Frontal cortex (tissue), 3 donors: ENCODE measurements at regions not wholly inside any gene's neighbourhood (a gene's known extent, or its start where the extent isn't known, plus 50 kb on each side); places are given as distances from the start of the nearest gene placed in this dataset.

Experiments
- DNase-seq, 2 donors: peaks; one replicate each; pipeline ENCODE4 v3.0.0; 2012; ENCODE audit warnings: low spot score in 2 of 2
- FAIRE-seq: peaks from 2 replicates; lab custom pipeline; 2012; peaks lifted over from hg19 to GRCh38; lab: Jason Lieb, UNC
- donor health status: control.
- donor health status: control.
- donor health status: control.

DNA sequence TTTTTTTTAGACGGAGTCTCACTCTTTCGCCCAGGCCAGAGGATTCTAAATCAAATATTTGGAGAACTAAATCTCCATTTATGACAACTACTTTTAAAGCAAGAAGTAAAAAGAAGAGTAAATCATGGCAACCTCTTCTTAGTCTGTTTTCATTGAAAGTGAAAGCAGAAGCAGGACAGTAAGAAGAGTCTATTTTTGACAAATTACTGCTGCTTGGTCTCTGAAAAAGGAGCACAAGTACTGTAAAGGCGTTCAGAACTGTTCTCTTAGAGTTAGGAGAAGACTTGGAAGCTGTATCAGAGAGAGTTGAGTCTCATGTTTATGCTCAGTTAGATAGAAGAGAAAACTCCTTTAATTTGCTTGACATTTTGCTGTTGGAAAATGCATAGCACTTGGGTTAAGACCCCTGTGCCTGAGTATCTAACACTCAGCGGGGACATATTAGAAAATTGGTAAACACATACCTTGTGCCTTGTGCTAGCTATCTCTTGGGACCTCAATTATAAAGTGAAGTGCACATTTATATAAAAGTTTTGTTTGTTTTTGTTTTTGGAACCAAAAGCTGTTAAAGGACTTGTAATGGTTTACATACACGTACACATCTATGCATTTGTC lies 433.0 kb downstream of the ANKRD7 start:
- DNase-seq = no peak
- FAIRE-seq = no peak

DNA sequence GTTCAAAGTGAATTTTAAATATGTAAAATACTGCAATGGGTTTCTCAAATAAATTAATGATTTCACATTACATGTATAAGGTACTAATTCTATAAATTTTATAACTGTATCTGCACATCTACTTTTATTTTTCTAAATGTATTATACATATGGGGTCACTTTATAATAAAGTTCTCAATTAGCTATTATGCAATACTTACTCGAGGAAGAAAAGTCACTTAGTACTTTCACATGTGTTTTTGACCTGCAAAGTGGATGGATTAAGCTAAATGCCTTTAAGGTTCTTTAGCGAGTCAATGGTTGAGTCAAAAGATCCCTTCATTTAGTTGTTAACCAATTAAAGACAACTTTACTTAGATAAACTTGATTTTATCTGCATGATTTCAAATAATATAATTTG lies 437.8 kb downstream of the ANKRD7 start:
- FAIRE-seq (no peak), DNase-seq (no peak)

DNA sequence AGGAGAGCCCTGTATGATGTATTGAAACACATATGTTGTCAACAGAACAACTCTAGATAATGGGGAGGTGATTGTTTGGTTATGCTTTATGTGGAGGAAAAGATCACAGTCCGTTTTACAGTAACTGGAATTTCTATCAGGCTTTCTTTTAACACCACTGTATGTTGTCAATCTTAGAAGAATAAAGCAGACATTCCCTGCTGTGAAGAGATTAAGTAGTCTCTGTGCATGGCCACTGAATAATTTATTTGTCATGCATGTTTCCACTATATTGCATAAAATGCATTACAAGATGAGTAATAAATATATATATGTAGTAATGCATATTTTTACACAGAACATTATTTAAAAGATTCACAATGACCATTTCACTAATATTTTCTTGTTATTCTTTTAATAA lies 440.0 kb downstream of the ANKRD7 start:
- FAIRE-seq (no peak), DNase-seq (no peak)

DNA sequence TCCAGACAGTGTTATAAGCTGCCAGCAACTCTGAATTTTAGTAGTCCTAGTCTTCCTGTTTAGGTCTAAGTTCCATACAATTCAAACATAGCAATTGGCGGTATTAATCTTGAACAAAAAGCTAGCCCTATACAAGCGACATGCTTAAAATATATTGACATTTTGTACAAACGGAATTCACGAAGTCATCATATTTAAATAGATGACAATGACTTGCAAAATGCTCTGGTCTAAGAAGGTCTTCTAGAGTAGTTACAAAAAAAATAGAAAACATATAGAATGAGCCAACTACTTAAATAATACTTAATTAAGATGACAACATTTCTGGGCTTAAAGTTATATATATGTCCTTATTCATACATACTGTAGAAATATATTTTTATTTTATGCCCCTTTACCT lies 446.6 kb downstream of the ANKRD7 start:
- DNase-seq (no peak), FAIRE-seq (no peak)

DNA sequence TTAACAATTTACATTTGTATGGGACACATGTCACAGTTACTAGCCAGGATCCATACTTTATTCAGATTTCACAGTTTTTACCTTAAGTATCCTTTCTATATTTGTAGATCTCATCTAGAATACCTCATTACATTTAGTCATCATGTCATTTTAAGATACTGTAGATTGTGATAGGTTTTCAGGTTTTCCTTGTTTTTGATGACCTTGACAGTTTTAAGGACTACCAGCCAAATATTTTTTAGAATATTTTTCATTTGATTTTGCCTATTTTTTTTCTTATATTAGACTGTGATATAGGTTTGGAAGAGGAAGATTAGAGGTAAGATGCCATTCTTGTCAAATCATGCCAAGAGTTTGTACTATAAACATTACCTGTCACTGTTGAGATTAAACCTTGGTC lies 460.3 kb downstream of the ANKRD7 start:
- FAIRE-seq (no peak), DNase-seq (no peak)

DNA sequence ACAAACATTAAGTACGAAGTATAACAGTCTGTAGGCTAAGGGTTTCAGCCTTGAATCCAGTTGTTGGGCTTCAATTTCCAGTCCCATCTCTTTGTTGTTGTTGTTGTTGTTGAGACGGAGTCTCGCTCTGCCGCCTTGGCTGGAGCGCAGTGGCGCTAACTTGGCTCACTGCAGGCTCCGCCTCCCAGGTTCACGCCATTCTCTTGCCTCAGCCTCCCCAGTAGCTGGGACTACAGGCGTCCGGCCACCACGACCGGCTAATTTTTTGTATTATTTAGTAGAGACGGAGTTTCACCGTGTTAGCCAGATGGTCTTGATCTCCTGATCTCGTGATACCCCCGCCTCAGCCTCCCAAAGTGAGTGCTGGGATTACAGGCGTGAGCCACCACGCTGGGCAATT lies 464.9 kb downstream of the ANKRD7 start:
- DNase-seq = no peak
- no peak for FAIRE-seq

DNA sequence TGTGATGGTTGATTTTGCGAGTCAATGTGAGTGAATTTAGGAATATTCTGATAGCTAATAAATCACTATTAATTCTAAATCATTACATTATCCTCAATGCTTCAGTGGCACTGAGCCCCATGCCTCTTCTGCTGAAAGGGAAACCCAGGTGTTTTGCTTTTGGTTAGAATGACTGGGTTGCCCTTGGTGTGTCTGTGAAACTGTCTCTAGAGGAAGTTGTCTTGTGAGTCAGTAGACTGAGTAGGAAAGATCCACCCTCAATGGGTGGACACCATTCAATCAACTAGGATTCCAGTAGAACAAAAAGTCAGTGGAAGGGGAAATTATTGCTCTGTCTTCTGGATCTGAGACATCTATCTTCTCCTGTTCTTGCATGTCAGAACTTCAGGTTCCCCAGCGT lies 472.4 kb downstream of the ANKRD7 start:
- DNase-seq (no peak), FAIRE-seq (no peak)

DNA sequence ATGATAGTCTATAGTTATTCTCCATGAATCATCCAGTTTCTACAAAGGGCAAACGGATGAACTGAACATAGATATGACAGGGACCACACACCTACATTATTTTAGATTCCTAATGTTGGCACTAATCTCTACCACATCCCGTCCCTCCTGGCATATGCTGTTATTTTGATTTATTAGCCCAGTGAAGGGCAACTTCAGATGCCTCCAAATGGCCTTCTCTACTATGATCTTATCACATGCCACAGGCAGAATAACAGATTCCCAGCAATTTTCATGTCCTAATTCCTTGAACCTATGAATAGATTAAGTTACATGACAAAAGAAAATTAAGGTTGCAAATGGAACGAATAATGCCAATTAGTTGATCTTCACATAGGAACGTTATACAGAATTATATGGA lies 474.7 kb downstream of the ANKRD7 start:
- no peak for FAIRE-seq
- DNase-seq = no peak

DNA sequence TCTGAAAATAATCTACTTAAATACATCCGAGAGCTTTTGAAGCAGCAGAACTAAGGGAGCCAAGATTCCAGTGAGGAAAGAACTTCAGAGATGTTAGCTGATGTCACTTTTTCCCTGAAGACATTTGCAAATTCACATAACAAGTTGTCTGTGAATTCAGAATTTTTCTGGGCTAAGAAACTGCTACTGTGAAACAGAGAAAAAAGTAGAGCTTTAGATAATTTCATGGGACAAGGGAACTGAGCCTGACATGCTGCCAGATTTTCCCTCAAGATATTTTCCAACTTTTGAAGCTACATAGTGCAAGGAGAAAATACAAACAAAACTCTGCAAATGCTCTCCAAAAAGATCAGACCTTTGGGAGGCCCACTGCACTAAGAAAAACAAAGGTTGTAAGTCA lies 484.2 kb downstream of the ANKRD7 start:
- DNase-seq (no peak), FAIRE-seq (no peak)

DNA sequence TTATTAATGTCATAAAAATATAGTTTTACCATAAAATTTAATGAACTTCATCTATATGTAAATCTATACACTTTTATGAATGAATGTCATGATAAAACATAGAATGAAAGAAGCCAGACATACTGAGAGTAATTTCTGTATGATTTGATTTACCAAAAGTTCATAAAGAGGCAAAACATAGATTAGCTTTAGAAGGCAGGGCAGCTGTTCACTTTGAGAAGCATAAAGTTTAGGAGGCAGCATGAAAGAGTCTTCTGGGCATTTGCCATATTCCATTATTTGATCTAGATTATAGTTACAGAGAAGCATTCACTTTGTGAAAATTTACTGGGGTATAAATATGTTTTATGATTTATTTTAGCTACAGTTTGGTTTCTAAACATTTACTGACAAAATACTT lies 487.2 kb downstream of the ANKRD7 start:
- DNase-seq (no peak), FAIRE-seq (no peak)

DNA sequence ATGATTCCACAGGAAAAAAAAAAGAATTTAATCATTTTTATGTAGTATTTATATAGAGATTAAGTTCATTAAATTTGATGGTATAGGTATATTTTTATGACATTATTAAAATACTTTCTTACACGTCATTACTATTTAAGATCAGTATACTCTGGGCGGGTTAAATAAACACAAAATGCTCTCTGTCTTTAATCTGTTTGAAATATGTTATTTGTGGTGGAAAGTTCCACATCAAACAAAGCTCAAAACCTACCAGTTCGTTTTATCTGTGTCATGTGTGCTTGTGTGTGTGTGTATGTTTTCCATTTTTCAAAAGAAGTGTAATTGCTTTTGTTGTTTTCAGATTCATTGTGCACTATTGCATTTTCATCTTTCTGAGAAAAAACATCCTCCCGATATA lies 488.5 kb downstream of the ANKRD7 start:
- no peak for DNase-seq
- FAIRE-seq = peak; percentile 61

DNA sequence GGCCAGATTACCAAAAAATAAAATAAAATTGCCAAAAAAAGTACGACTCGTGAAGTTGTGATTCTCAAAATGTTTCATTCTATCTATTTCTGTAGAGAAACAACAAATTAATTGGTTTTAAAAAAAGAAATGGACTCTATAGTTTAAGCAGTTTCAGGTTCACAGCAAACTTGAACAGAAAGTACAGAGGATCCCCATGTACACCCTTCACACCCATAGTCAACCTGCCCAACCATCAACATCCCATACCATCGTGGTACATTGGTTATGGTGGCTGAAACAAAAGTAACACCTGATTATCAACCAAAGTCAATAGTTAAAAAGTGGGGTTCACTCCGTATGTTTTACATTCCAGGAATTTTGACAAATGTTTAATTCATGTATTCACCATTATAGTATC lies 496.1 kb downstream of the ANKRD7 start:
- no peak for DNase-seq
- no peak for FAIRE-seq

DNA sequence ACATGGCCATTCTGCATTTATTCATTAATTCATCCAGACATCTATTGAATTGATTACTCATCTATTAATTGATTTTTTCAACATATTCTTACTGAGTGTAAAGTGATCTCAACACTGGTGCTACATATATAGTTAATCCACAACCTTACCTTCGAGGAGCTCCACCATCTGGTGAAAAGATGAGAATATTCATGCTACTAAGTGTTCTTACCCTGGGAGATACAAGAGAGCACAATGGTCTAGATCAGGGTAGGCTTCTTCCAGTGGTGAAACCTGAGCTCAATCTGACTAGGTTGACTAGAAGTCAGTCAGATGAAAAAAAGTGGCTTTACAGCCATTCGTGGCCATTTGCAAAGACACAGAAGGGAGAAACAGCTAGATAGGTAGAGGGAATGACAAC lies 507.4 kb downstream of the ANKRD7 start:
- DNase-seq = no peak
- FAIRE-seq = no peak

DNA sequence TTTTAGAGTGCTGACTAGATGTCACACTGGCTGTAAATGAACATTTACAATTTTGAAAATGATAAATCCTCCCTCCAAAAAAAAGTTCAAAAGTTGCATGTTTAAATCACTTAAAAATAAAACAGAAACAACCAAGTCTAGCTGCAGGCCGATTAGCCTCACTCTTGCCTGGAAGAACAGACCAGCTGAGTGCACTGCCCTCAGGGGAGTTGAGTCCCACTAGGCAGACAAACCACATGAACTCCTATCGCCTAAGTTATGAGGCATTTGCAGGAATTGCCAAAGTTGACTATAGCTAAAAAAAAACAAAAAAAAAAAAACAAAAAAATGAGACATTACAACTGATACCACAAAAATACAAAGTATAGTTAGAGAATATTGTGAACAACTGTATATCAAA lies 510.0 kb downstream of the ANKRD7 start:
- DNase-seq (no peak), FAIRE-seq (no peak)

DNA sequence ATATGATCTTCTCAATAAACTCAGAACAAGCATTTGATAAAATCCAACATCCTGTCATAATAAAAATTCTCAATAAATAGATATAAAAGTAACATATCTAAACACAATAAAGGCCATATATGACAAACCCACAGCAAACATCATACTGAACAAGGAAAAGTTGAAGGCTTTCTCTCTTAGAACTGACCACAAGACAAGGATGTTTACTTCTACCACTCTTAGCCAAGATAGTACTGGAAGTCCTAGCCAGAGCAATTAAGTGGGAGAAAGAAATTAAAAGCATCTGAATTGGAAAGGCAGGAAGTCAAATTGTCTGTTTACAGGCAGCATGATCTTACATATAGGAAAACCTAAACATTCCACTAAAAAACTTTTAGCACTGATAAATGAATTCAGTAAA lies 510.9 kb downstream of the ANKRD7 start:
- no peak for DNase-seq
- no peak for FAIRE-seq

DNA sequence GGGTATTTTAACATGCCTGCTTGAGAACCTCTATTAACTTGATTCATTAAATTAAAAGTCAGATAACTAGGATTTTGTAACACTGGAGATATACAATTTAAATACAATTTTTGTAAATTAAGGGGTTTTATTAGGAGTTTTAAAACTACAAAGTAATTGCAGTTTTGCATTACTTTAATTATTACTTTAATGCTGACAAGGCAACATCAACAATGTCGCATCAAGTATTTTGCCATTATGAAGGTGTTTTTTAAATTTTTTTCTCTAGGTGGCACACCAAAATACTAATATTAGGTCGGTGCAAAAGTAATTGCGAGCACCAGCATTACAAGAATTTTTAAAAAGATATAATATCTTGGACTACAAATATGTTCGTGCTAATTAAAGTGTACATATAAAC lies 513.4 kb downstream of the ANKRD7 start:
- FAIRE-seq = no peak
- no peak for DNase-seq

DNA sequence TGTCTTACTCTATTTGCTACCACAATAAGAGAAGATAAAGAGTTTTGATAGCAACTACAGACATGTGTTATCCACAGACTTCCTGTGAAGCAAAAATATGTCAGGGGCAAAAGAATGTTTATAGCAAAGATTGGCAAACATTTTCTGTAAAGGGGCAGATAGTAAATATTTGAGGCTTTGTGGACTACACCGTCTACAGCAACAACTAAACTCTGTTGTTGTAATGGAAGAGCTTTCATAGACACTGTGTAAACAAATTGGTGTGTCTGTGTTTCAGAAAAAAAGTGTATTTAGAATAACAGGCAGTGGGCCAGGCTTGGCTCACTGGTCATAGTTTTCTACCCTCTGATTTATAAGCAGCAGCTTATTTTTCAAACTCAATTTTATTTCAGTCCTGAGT lies 521.4 kb downstream of the ANKRD7 start:
- FAIRE-seq (no peak), DNase-seq (no peak)

DNA sequence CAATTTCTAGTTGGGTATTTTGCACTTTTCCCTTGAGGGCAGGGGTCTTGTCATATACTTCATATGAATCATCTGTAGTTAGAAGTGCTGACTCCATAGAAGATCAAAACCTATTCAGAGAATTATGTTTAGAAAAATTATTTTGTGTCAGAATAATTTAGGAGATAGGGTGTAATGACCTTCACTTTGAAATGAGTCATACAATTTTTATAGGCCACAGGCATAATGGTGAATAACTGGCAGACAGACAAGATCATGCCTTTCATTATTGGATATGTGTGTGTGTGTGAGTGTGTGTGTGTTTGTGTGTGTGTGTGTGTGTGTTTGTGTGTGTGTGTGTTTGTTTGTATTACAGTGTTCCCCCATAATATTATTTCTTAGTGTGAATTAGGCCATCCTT lies 523.0 kb downstream of the ANKRD7 start:
- no peak for FAIRE-seq

DNA sequence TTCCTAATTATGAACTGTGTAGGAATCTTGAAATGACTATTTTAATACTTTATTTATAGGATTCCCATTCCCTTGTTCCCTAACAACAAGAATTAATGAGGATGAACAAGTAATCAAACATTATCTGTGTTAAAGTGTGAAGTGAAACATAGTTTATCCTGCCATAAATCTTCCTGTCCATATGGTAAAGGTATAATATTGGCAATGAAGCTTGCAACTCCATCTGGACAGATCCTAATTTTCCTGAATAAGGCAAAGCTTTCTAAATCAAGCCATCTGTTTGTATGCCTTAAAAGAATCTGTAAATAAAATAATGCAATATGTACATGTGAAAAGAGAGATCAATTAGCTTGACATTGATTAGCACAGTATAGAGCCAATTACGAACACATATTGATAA lies 529.0 kb downstream of the ANKRD7 start:
- no peak for FAIRE-seq
- no peak for DNase-seq

More for the DNA sequence above, 523.0 kb downstream of the ANKRD7 start:
- DNase-seq = no peak

DNA sequence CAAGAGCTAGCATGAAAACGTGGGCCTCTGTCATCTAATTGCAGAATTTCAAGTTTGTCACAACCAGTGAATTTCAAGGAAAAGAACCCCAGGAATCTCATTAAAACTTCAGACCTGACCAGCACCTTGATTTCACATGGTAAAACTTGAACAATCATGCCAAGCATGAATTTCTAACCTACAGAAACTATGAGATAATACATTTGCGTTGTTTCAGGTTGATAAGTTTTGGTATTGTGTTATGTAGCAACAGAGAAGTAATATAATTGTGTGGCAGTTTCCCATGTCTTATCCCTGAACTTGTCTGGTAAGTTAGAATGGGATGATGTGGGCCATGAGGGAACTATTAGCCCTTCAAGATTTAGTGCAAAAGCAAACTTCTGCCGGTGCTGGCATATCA lies 530.1 kb downstream of the ANKRD7 start:
- FAIRE-seq (no peak), DNase-seq (no peak)

DNA sequence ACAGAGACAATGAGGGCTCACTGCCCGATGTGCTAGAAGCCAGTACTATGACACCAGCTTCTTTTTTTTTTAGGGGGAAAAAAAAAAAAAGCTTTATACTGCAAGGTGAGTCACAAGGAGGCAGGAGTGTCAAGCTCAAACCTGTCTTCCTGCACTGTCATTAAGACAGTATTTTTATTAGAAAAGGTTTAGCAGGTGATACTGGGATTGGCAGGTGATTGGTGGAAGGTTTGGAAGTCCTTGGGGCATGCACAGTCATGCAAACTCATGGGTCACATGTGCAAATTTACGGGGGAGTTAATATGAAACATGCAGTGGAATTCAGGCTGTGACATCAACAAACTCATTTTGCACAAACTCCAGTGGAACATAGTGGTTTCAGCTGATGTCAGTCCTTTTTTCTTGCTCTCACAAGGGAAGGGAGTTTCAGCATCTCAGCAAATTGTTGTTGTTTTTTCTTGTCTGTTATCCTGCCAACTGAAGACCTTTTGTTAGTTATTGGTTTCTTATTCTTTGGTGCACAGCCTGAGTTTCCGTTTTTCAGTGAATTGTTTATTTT lies 530.6 kb downstream of the ANKRD7 start:
- no peak for FAIRE-seq
- no peak for DNase-seq

DNA sequence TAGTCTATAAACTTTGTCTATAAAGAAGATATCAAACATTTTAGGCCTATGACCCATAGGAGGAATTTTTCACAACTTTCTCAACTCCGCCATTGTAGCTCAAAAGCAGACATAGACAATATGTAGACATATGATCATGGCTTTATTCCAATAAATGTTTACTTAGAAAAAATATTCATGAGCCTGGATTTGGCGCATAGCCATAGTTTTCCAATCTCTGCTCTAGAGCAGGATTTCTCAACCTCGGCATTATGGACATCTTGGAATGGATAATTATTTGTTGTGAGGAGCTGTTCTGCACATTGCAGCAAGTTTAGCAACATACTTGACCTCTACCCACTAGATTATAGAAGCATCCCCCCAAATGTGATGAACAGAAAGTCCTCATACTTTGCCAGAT lies 532.6 kb downstream of the ANKRD7 start:
- DNase-seq (no peak), FAIRE-seq (no peak)
